GM18507 (cell line): ENCODE measurements at regions not wholly inside any gene's neighbourhood (a gene's known extent, or its start where the extent isn't known, plus 50 kb on each side); places are given as distances from the start of the nearest gene placed in this dataset.
A peak's percentile ranks its signal among the peaks of the same experiment; 100 is the strongest.
"Not testable (repeated sequence)": the region's sequence is repeated elsewhere in the genome, so short reads cannot be mapped to it uniquely, and the experiment has no call there.

Experiments
- DNase-seq: peaks from one replicate; pipeline ENCODE4 v3.0.0; 2011; ENCODE audit warnings: low read depth; ENCODE audit not compliant: insufficient read length; ENCODE audit errors: extremely low spot score
- FAIRE-seq: peaks from 2 replicates; lab custom pipeline; 2011; peaks lifted over from hg19 to GRCh38; lab: Jason Lieb, UNC

DNA sequence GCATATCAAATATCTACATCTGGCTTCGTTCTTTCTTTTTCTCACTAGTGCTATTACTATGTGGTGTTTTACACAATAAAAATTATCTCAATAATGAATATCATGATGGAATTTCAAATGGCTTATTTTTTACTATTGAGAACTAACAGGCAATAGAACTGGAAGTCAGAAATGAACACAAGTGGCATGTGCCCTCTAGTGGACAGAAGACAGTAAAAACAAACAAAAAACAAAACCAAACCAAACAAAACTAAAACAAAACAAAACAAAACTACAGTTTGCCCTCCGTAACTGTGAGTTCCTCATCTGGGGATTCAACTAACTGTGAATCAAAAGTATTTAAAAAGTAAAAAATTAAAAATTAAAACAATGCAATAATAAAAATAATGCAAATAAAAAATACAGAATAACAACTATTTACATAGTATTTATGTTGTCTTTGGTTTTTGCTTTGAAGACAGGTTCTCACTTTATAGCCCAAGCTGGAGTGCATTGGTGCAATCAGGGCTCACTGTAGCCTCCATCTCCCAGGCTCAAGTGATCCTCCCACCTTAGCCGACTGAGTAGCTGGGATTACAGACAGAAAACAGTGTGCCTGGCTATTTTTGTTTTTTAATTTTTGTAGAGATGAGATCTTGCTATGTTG lies 195.6 kb upstream of the TACR3 start:
- FAIRE-seq (peak; percentile 88), DNase-seq (no peak)

GRCh38 chr4:103907414-103907813 lies 187.6 kb upstream of the TACR3 start:
- DNase-seq (no peak), FAIRE-seq (no peak)

DNA sequence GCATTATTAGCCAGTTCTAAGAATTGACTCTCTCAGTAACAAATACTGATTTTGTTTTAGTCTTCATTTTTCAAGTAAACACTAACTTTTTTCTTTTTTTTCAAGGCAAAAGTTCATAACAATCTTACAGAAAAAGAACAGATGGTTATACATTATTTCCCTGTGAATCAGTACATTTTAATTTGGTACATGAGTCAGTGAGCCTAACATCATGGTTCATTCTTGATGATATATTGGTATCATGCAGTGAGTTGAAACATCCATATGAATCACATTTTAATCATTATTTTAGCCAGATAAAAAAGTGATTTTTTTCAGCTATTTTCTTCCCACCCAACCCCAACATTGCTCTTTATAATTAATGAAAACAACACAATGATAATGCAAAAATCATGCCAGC lies 184.3 kb upstream of the TACR3 start:
- FAIRE-seq (no peak), DNase-seq (no peak)

DNA sequence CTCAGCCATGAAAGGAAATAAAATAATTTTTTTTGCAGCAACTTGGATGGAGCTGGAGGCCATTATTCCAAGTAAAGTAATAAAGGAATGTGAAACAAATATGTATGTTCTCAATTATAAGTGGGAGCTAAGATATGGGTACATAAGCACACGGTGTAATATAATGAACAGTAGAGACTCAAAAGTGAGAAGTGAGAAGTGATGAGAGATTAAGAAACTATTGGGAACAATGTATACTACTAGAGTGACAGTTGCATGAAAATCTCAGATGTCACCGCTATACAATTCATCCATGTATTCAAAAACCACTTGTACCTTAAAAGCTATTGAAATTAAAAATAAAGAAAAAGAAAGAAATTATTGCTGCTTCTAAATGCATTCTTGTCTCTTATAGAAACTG lies 182.9 kb upstream of the TACR3 start:
- DNase-seq (no peak), FAIRE-seq (no peak)

DNA sequence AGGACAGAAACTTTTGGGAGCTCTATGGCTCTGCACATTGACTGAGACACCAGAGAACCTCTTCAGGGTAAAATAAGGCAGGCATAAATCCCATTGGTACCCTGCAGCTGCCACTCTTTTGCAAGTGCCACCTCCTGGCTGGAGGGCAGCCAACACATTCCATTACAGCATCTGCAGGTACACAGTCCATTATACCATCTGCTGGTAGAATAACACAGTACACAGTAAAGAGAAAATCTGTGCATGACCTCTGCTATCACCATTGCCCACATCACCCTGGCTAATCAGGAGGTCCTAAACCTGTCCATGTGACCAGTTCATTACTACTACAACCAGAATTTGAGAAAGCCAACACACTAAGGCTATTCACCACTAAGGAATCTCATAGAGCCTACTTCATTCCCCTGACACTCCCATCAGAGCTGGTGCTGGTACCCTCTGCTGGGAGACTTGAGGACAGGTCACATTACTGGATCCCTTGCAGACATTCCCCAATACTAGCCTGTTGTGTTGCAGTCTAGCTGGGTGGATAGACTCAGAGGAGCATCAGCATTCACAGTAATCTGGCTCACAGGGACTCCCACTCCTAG lies 176.2 kb upstream of the TACR3 start:
- DNase-seq (no peak), FAIRE-seq (no peak)

DNA sequence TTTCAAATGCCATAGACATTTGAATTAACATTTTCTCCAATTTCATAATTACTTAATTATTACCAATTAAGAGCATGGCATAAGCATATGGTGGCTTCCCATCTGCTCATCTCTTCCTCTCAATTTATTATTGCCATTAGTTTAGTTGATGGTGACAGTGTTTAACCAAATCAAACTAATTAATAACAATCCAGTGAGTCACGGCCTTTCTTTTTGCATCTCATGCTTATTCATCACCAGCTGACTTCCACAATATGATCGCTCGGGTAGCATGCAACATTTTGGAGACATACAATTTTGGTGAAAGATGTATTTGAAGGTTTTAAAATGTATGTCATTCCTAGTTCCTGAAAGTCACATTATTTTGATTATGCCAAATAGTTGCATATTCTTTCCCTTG lies 172.8 kb upstream of the TACR3 start:
- no peak for FAIRE-seq
- DNase-seq = no peak

- DNase-seq (no peak), FAIRE-seq (no peak)
These were observed 167.4 kb upstream of the TACR3 start for GRCh38 chr4:103887191-103887590.

- FAIRE-seq (no peak), DNase-seq (no peak)
These were observed 165.4 kb upstream of the TACR3 start for GRCh38 chr4:103885152-103885551.

DNA sequence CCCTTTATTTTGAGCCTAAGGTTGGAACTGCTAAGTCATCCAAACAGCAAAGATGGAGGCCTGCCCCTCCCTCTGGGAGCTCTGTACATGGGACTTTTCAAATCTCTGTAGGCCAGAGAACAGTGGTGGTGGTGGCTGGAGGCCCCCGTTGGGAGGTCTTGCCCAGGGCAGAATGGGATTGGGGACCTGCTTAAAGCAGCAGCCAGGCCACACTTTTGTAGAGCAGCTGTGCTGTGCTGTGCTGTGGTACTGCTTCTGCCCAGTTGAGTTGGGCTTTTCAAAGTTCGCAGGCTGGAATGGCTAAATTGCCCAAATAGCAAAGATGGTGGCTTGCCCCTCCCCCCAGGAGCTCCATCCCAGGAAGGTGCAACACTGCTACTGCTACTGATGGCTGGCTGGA lies 147.5 kb upstream of the TACR3 start:
- FAIRE-seq = no peak
- no peak for DNase-seq

- DNase-seq (no peak), FAIRE-seq (no peak)
These were observed 133.8 kb upstream of the TACR3 start for GRCh38 chr4:103853627-103854026.

GRCh38 chr4:103853146-103853545 lies 133.4 kb upstream of the TACR3 start:
- FAIRE-seq (no peak), DNase-seq (no peak)

GRCh38 chr4:103845075-103845474 lies 125.3 kb upstream of the TACR3 start:
- FAIRE-seq (no peak), DNase-seq (no peak)

DNA sequence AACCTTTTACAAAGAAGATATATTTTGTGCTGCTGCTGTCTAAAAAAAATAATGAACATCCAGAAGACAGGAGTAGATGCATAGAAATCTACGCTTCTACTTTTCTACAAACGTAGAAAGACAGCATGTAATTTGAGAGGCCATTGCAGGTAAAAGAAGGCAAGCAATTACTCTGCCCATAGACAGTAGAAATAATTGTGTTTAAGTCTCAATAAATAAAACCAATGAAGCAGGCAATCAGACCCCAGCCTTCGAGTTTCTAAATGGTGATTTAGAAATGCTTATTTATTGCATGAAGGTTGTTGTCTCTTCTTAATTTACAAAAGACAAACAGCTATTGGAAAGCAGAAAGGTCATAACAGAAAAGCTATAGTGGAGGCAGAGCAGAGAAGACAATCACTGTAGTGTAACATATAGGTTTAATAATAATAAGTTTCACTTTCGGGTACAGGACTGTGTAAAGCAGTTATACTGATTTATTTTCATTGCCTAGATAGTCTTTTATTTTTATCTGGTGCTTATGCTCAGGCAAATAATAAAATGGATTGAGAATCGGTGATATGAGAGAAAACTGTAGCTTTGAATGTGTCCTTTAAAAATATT lies 123.0 kb upstream of the TACR3 start:
- DNase-seq (no peak), FAIRE-seq (no peak)

- FAIRE-seq = no peak
- no peak for DNase-seq
These were observed 122.3 kb upstream of the TACR3 start for GRCh38 chr4:103842076-103842475.

- not testable (repeated sequence) for FAIRE-seq, DNase-seq
These were observed 90.5 kb upstream of the TACR3 start for GRCh38 chr4:103810308-103810707.

- DNase-seq = no peak
- no peak for FAIRE-seq
These were observed 83.0 kb upstream of the TACR3 start for GRCh38 chr4:103802766-103803165.

DNA sequence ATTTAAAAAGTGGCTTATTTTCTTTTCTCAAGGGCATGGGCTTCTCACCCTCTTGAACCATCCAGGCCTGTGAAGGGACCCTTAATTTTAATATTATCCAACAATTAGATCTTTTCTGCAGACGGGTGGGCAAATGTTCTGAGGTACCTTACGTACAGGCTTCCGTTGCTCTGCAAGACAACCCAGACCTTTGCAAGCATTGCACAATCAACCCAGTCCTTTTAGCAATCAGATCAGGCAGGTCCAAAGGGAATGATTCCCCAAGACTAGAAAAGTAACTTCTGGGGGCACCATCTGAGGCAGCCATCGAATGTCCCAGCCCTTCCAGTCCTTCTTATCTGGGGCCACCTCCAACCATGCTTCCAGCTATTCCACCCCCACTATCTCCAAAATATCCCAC lies 67.3 kb upstream of the TACR3 start:
- FAIRE-seq (no peak), DNase-seq (no peak)

- no peak for DNase-seq
- no peak for FAIRE-seq
These were observed 66.8 kb upstream of the TACR3 start for GRCh38 chr4:103786593-103786992.

- FAIRE-seq (peak; percentile 59), DNase-seq (peak; percentile 2)
These were observed 66.2 kb upstream of the TACR3 start for GRCh38 chr4:103786014-103786413.

DNA sequence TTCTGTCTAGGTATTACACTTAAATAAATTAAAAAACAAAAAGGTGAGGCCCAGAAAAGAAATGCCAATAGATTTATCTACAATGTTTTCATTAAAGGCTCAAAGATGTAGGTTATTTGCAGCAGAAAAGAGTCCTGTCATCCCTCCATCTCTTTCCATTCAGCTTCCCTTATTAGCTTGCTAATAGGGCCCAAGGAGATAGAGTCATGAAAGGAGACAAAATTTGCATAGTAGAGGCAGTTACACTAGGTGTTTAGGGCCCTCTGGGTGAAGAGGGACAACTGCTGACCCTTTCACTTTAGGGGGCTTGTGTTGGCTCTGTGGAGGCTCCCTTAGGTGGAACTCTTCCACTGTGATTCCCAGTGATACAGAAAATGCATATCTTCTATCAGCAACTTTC lies 58.4 kb upstream of the TACR3 start:
- FAIRE-seq (no peak), DNase-seq (no peak)

GRCh38 chr4:103774326-103774825 lies 54.6 kb upstream of the TACR3 start:
- FAIRE-seq (no peak), DNase-seq (no peak)
